Spleen (tissue), 11 donors: ENCODE measurements at regions not wholly inside any gene's neighbourhood (a gene's known extent, or its start where the extent isn't known, plus 50 kb on each side); places are given as distances from the start of the nearest gene placed in this dataset.

Source experiments
- DNase-seq: peaks from one replicate; pipeline ENCODE4 v3.0.0-alpha.2; 2020
- H3K27ac ChIP-seq, 8 donors: fragments of 200-600 bp; sonication (generic) in 7 of 8; 1 replicate in 4 of 8; 2 replicates in 4 of 8; pipeline versions ENCODE4 v1.5.0 to v1.8.0; 2016 to 2021; ENCODE audit warnings: inconsistent platforms in 4 of 8, mild to moderate bottlenecking in 4 of 8, moderate library complexity in 1 of 8
- H3K27me3 ChIP-seq, 7 donors: fragments of 200-600 bp; sonication (generic) in 6 of 7; replicated peaks in 1 of 7; 1 replicate in 4 of 7; 2 replicates in 3 of 7; pipeline versions ENCODE4 v1.5.0 to v1.8.0; 2016 to 2021; ENCODE audit warnings: inconsistent platforms in 3 of 7, mild to moderate bottlenecking in 1 of 7
- H3K36me3 ChIP-seq, 6 donors: fragments of 200-600 bp; sonication (generic) in 5 of 6; 1 replicate in 4 of 6; 2 replicates in 2 of 6; pipeline versions ENCODE4 v1.5.0 to v1.8.0; 2016 to 2021; ENCODE audit warnings: inconsistent platforms in 2 of 6
- H3K4me1 ChIP-seq, 6 donors: fragments of 200-600 bp; sonication (generic) in 5 of 6; 1 replicate in 3 of 6; 2 replicates in 3 of 6; pipeline versions ENCODE4 v1.5.0 to v1.8.0; 2016 to 2021; ENCODE audit warnings: inconsistent platforms in 3 of 6
- H3K4me3 ChIP-seq, 8 donors: fragments of 200-600 bp; sonication (generic) in 7 of 8; 1 replicate in 4 of 8; 2 replicates in 4 of 8; pipeline versions ENCODE4 v1.5.0 to v1.8.0; 2016 to 2021; ENCODE audit warnings: inconsistent platforms in 4 of 8, mild to moderate bottlenecking in 4 of 8, moderate library complexity in 2 of 8
- H3K9me3 ChIP-seq, 8 donors: fragments of 200-600 bp; sonication (generic) in 7 of 8; 1 replicate in 4 of 8; 2 replicates in 4 of 8; pipeline versions ENCODE4 v1.5.0 to v1.8.0; 2016 to 2021; ENCODE audit warnings: inconsistent platforms in 4 of 8
- POLR2A ChIP-seq, 3 donors: fragments of 450-650 bp; IDR thresholded peaks; one replicate each; pipeline ENCODE4 v1.5.1; 2017; ENCODE audit warnings: antibody characterized with exemption in 3 of 3, mild to moderate bottlenecking in 1 of 3
- POLR2AphosphoS5 ChIP-seq, 3 donors: sonication (generic); formaldehyde crosslinking; IDR thresholded peaks; one replicate each; pipeline ENCODE4 v1.5.1; 2017; ENCODE audit warnings: antibody characterized with exemption in 3 of 3
- WGBS, 5 donors: extraction: QIAGEN DNeasy Blood & Tissue Kit in 3 of 5; methylation state at CpG; one replicate each; pipeline versions ENCODE4 v1.1.5 to v1.1.7; 2013 to 2018; 5-methylcytosine and 5-hydroxymethylcytosine counted together
- intact Hi-C: fragments of 100-400 bp; cut with DNase I; formaldehyde crosslinking; loops from one replicate; pipeline ENCODE4 v1.15.0; 2023; ENCODE audit warnings: low total_unique reads
- TF ChIP-seq, protein P1 (sequence below), 11 experiments: fragments of 200-600 bp in 7 of 11; fragments of 450-650 bp in 4 of 11; sonication (generic) in 4 of 11; IDR thresholded peaks in 8 of 11; conservative IDR thresholded peaks in 3 of 11; 1 replicate in 7 of 11; 2 replicates in 4 of 11; pipeline versions ENCODE4 v1.4.0 to v1.8.0; 2016 to 2021; ENCODE audit warnings: antibody characterized with exemption in 11 of 11, inconsistent platforms in 4 of 11, mild to moderate bottlenecking in 1 of 11
- donor health status: healthy with polysubstance abuse.
- donor health status: DM: no; HTN: no; CAD: no; lungs with moderate emphysema.
- donor health status: DM: no; HTN: no; CAD: no.
- donor health status: Bipolar disorder and iron deficiency.
- donor health status: healthy.
- donor health status: DM: no; HTN: no; CAD: no.
- donor health status: DM: yes; HTN: yes; CAD: no.

DNA sequence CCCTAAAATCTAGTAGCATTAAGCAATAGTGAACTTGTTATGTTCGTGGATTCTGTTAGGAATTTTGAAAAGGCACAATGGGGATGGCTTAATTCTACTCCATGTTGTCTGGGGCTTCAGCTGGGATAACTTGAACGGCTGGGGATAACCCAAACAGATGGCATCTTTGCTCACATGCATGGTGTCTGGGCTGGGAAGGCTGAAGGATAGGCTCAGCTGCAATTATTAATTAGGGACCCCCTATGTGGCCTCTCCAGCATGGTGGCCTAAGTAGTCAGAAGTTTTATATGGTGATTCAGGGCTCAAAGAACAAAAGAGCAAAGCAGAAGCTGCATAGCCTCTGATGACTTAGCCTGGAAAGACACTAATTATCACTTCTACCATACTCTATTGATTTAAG lies 551.1 kb downstream of the PSAT1 start:
- intact Hi-C loops, result no loop called here
- WGBS, 5 donors, result 65 to 88% (median 70%) methylated on average over 2 of the region's 2 CpGs
- peaks cover 0 to 22% (median 17%) of the 10 kb centered on the region in 8 donors for H3K9me3 ChIP-seq
- no peaks in the 10 kb centered on the region for H3K27me3 ChIP-seq
- no peak overlapping the region for H3K4me3 ChIP-seq
- H3K36me3 ChIP-seq, result no peaks in the 10 kb centered on the region
- no peak for TF ChIP-seq POLR2AphosphoS5 (IDR thresholded peaks at IDR 0.05)
- no peak for TF ChIP-seq POLR2A (IDR thresholded peaks at IDR 0.05)
- TF ChIP-seq, protein P1, sequence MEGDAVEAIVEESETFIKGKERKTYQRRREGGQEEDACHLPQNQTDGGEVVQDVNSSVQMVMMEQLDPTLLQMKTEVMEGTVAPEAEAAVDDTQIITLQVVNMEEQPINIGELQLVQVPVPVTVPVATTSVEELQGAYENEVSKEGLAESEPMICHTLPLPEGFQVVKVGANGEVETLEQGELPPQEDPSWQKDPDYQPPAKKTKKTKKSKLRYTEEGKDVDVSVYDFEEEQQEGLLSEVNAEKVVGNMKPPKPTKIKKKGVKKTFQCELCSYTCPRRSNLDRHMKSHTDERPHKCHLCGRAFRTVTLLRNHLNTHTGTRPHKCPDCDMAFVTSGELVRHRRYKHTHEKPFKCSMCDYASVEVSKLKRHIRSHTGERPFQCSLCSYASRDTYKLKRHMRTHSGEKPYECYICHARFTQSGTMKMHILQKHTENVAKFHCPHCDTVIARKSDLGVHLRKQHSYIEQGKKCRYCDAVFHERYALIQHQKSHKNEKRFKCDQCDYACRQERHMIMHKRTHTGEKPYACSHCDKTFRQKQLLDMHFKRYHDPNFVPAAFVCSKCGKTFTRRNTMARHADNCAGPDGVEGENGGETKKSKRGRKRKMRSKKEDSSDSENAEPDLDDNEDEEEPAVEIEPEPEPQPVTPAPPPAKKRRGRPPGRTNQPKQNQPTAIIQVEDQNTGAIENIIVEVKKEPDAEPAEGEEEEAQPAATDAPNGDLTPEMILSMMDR (IDR thresholded peaks at IDR 0.05 in 8 of 11, conservative IDR thresholded peaks at IDR 0.05 in 3 of 11), result no peak
- H3K27ac ChIP-seq, result no peak overlapping the region
- DNase-seq, result no peak
- H3K4me1 ChIP-seq, result no peaks in the 10 kb centered on the region

DNA sequence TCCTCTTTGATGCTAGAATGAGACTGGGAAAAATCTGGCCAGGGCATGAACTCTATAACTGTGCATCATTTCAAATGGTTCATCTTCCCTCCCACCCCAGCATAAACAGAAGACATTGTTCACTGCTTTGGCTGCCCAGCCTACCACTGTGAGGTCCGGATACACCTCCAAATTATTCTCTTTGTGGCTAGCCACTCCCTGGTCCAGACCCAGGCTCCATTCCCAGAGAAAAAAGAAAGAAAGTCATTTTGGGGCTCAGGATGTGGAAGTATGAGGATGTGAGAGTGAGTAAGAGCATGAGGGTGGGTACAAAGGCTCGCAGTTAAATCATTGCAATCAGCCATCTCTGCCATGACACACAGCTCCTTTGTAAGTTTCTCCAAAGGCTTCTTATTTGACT lies 559.2 kb downstream of the PSAT1 start:
- H3K36me3 ChIP-seq, result no peaks in the 10 kb centered on the region
- TF ChIP-seq POLR2AphosphoS5 (IDR thresholded peaks at IDR 0.05), result no peak
- TF ChIP-seq, protein P1 (IDR thresholded peaks at IDR 0.05 in 8 of 11, conservative IDR thresholded peaks at IDR 0.05 in 3 of 11), result no peak
- no peak for TF ChIP-seq POLR2A (IDR thresholded peaks at IDR 0.05)
- WGBS, 5 donors, result 69 to 91% (median 84%) methylated on average over 2 of the region's 2 CpGs
- H3K9me3 ChIP-seq, result no peaks in the 10 kb centered on the region
- H3K27me3 ChIP-seq, result no peaks in the 10 kb centered on the region
- intact Hi-C loops, result no loop called here
- no peak overlapping the region for H3K4me3 ChIP-seq
- no peak overlapping the region for H3K27ac ChIP-seq
- no peaks in the 10 kb centered on the region for H3K4me1 ChIP-seq
- no peak for DNase-seq

- intact Hi-C loops, result no loop called here
- no peak overlapping the region for H3K4me3 ChIP-seq
- DNase-seq, result no peak
- H3K27ac ChIP-seq, result no peak overlapping the region
- WGBS, 5 donors, result 86 to 93% (median 91%) methylated on average over 8 of the region's 8 CpGs
- H3K9me3 ChIP-seq, result no peaks in the 10 kb centered on the region
- no peaks in the 10 kb centered on the region for H3K4me1 ChIP-seq
- no peaks in the 10 kb centered on the region for H3K36me3 ChIP-seq
- TF ChIP-seq POLR2A (IDR thresholded peaks at IDR 0.05) (no peak), POLR2AphosphoS5 (IDR thresholded peaks at IDR 0.05) (no peak)
- TF ChIP-seq, protein P1 (IDR thresholded peaks at IDR 0.05 in 8 of 11, conservative IDR thresholded peaks at IDR 0.05 in 3 of 11), result no peak
- H3K27me3 ChIP-seq, result no peaks in the 10 kb centered on the region
Measured at GRCh38 chr9:78856781-78857180, 559.9 kb downstream of the PSAT1 start.

GRCh38 chr9:78857373-78858225 lies 560.7 kb downstream of the PSAT1 start:
- Histone ChIP-seq H3K4me1 (no peaks in the 10 kb centered on the region), H3K36me3 (no peaks in the 10 kb centered on the region), H3K4me3 (no peak overlapping the region), H3K27me3 (no peaks in the 10 kb centered on the region), H3K9me3 (no peaks in the 10 kb centered on the region), H3K27ac (no peak overlapping the region)
- TF ChIP-seq POLR2A (IDR thresholded peaks at IDR 0.05) (no peak), POLR2AphosphoS5 (IDR thresholded peaks at IDR 0.05) (no peak)
- TF ChIP-seq, protein P1 (IDR thresholded peaks at IDR 0.05 in 8 of 11, conservative IDR thresholded peaks at IDR 0.05 in 3 of 11), result no peak
- no peak for DNase-seq
- intact Hi-C loops, result no loop called here
- WGBS, 5 donors, result 73 to 85% (median 84%) methylated on average over 23 of the region's 23 CpGs
